IMR-90 (cell line): ENCODE measurements at regions not wholly inside any gene's neighbourhood (a gene's known extent, or its start where the extent isn't known, plus 50 kb on each side); places are given as distances from the start of the nearest gene placed in this dataset.

Experiments used
- ATAC-seq: fragments of 200-7000 bp; cut with Tn5 transposase; 2 replicates; pipeline ENCODE4 v1.9.1; 2020; ENCODE audit warnings: low read depth, mild to moderate bottlenecking, moderate library complexity
- BruUV-seq: library from RNA; stranded (reverse); fragments of 400-500 nt; replicated peaks from 2 replicates; lab custom pipeline; 2021; lab: Mats Ljungman, UMichigan
- CTCF ChIA-PET: fragments of 300-600 bp; formaldehyde crosslinking; extraction: SDS; loops from one replicate; lab custom pipeline; 2021; ENCODE audit warnings: antibody characterized with exemption; lab: Yijun Ruan, JAX
- POLR2A ChIA-PET: fragments of 300-600 bp; sonication (Branson Sonifier 250); formaldehyde crosslinking; loops from one replicate; lab custom pipeline; 2022; ENCODE audit warnings: antibody characterized with exemption; ENCODE audit not compliant: unreplicated experiment; lab: Charles Lee
- DNase-seq: peaks from one replicate; pipeline ENCODE4 v3.0.0; 2013
- H2AFZ ChIP-seq: replicated peaks from 2 replicates; pipeline ENCODE3; 2013; ENCODE audit warnings: low read length, mild to moderate bottlenecking; ENCODE audit not compliant: poor library complexity
- H2AK5ac ChIP-seq: 2 replicates; pipeline ENCODE4 v1.6.1; 2013; ENCODE audit warnings: low read depth, low read length, inconsistent platforms
- H2AK9ac ChIP-seq: replicated peaks from 2 replicates; pipeline ENCODE3; 2013; ENCODE audit warnings: mild to moderate bottlenecking, low read depth, low read length, moderate library complexity; ENCODE audit not compliant: poor library complexity
- H2BK120ac ChIP-seq: 2 replicates; pipeline ENCODE4 v1.6.1; 2013; ENCODE audit warnings: low read depth, low read length, inconsistent platforms
- H2BK15ac ChIP-seq: 3 replicates; pipeline ENCODE4 v1.6.1; 2013; ENCODE audit warnings: low read depth, low read length, inconsistent platforms
- H2BK20ac ChIP-seq: 2 replicates; pipeline ENCODE4 v1.6.1; 2013; ENCODE audit warnings: low read depth, mild to moderate bottlenecking, inconsistent platforms, low read length, moderate library complexity
- H2BK5ac ChIP-seq: 2 replicates; pipeline ENCODE4 v1.6.1; 2013; ENCODE audit warnings: mild to moderate bottlenecking, low read depth, low read length, inconsistent platforms; ENCODE audit not compliant: poor library complexity, severe bottlenecking
- H3K14ac ChIP-seq: replicated peaks from 2 replicates; pipeline ENCODE4 v1.6.1; 2013; ENCODE audit warnings: low read depth, low read length, inconsistent platforms
- H3K18ac ChIP-seq: 2 replicates; pipeline ENCODE4 v1.6.1; 2013; ENCODE audit warnings: low read depth, low read length, control low read depth
- H3K23ac ChIP-seq: 2 replicates; pipeline ENCODE4 v1.6.1; 2013; ENCODE audit warnings: low read depth, low read length, inconsistent platforms
- H3K27ac ChIP-seq: 2 replicates; pipeline ENCODE4 v1.5.1; 2013; ENCODE audit warnings: mild to moderate bottlenecking, control low read depth, low read length; ENCODE audit not compliant: insufficient read depth
- H3K27me3 ChIP-seq: 2 replicates; pipeline ENCODE4 v1.6.1; 2013; ENCODE audit warnings: low read length; ENCODE audit not compliant: control insufficient read depth, insufficient read depth
- H3K36me3 ChIP-seq: 2 replicates; pipeline ENCODE4 v1.6.1; 2013; ENCODE audit warnings: low read length, mixed read lengths; ENCODE audit not compliant: control insufficient read depth, insufficient read depth
- H3K4ac ChIP-seq: 2 replicates; pipeline ENCODE4 v1.6.1; 2013; ENCODE audit warnings: low read depth, low read length, inconsistent platforms
- H3K4me1 ChIP-seq: 2 replicates; pipeline ENCODE4 v1.6.1; 2013; ENCODE audit warnings: low read length, mixed read lengths; ENCODE audit not compliant: control insufficient read depth, insufficient read depth
- H3K4me2 ChIP-seq: 2 replicates; pipeline ENCODE4 v1.6.1; 2013; ENCODE audit warnings: low read depth, mild to moderate bottlenecking, control low read depth, low read length, moderate library complexity
- H3K4me3 ChIP-seq: 2 replicates; pipeline ENCODE4 v1.5.1; 2013; ENCODE audit warnings: low read depth, mild to moderate bottlenecking, control low read depth, low read length, moderate library complexity; ENCODE audit not compliant: insufficient read depth
- H3K56ac ChIP-seq: 2 replicates; pipeline ENCODE4 v1.6.1; 2013; ENCODE audit warnings: low read length, inconsistent platforms; ENCODE audit not compliant: insufficient read depth; ENCODE audit errors: extremely low read depth
- H3K79me1 ChIP-seq, 2 experiments: 2 replicates each; pipeline ENCODE4 v1.6.1; 2013; ENCODE audit warnings: low read length in 2 of 2, inconsistent platforms in 1 of 2, low read depth in 1 of 2
- H3K9ac ChIP-seq: 2 replicates; pipeline ENCODE4 v1.6.1; 2013; ENCODE audit warnings: low read depth, low read length, control low read depth
- H3K9me1 ChIP-seq: 2 replicates; pipeline ENCODE4 v1.6.1; 2013; ENCODE audit warnings: low read length, inconsistent platforms; ENCODE audit not compliant: insufficient read depth
- H3K9me3 ChIP-seq: 2 replicates; pipeline ENCODE4 v1.6.1; 2013; ENCODE audit warnings: low read length; ENCODE audit not compliant: control insufficient read depth, insufficient read depth
- H4K20me1 ChIP-seq: 2 replicates; pipeline ENCODE4 v1.6.1; 2013; ENCODE audit warnings: low read length, inconsistent platforms; ENCODE audit not compliant: insufficient read depth
- H4K5ac ChIP-seq: 2 replicates; pipeline ENCODE4 v1.6.1; 2013; ENCODE audit warnings: mild to moderate bottlenecking, low read depth, low read length, control low read depth
- H4K8ac ChIP-seq, 2 experiments: 2 replicates each; pipeline ENCODE4 v1.6.1; 2013; ENCODE audit warnings: low read depth in 2 of 2, low read length in 2 of 2, control low read depth in 1 of 2, inconsistent platforms in 1 of 2
- H4K91ac ChIP-seq: 2 replicates; pipeline ENCODE4 v1.6.1; 2013; ENCODE audit warnings: low read depth, low read length, inconsistent platforms; ENCODE audit not compliant: insufficient read depth
- BHLHE40 ChIP-seq: fragments of 150-350 bp; IDR thresholded peaks from 2 replicates; pipeline ENCODE4 v1.6.1; 2016; ENCODE audit warnings: mild to moderate bottlenecking, low read depth, low read length
- CEBPB ChIP-seq: IDR thresholded peaks from 2 replicates; pipeline ENCODE4 v1.6.1; 2012; ENCODE audit warnings: low read depth, low read length, improper control_type of control experiment
- CHD1 ChIP-seq: IDR thresholded peaks from 2 replicates; pipeline ENCODE4 v1.6.1; 2012; ENCODE audit warnings: low read depth, low read length, improper control_type of control experiment
- ELK1 ChIP-seq: fragments of 150-350 bp; IDR thresholded peaks from 2 replicates; pipeline ENCODE4 v1.6.1; 2016; ENCODE audit warnings: low read depth, mild to moderate bottlenecking, low read length, moderate library complexity, borderline replicate concordance
- FOS ChIP-seq: fragments of 150-350 bp; IDR thresholded peaks from 2 replicates; pipeline ENCODE4 v1.6.1; 2016; ENCODE audit warnings: low read depth, low read length
- MAFK ChIP-seq: IDR thresholded peaks from 2 replicates; pipeline ENCODE4 v1.6.1; 2012; ENCODE audit warnings: low read depth, low read length, improper control_type of control experiment
- MAZ ChIP-seq: IDR thresholded peaks from 2 replicates; pipeline ENCODE4 v1.6.1; 2012; ENCODE audit warnings: low read depth, mild to moderate bottlenecking, low read length, improper control_type of control experiment, moderate library complexity, borderline replicate concordance
- MXI1 ChIP-seq: IDR thresholded peaks from 2 replicates; pipeline ENCODE4 v1.6.1; 2012; ENCODE audit warnings: low read depth, mild to moderate bottlenecking, low read length, moderate library complexity, borderline replicate concordance
- NFE2L2 ChIP-seq: fragments of 150-350 bp; IDR thresholded peaks from 2 replicates; pipeline ENCODE4 v1.6.1; 2016; ENCODE audit warnings: low read depth, mild to moderate bottlenecking, low read length
- POLR2A ChIP-seq: IDR thresholded peaks from 2 replicates; pipeline ENCODE4 v1.6.1; 2012; ENCODE audit warnings: mild to moderate bottlenecking, low read depth, low read length
- RAD21 ChIP-seq: IDR thresholded peaks from 2 replicates; pipeline ENCODE4 v1.6.1; 2012; ENCODE audit warnings: low read length, improper control_type of control experiment
- RCOR1 ChIP-seq: IDR thresholded peaks from 2 replicates; pipeline ENCODE4 v1.6.1; 2012; ENCODE audit warnings: mild to moderate bottlenecking, low read length, improper control_type of control experiment; ENCODE audit not compliant: insufficient replicate concordance
- RFX5 ChIP-seq: IDR thresholded peaks from 2 replicates; pipeline ENCODE4 v1.8.0; 2012; ENCODE audit warnings: low read depth, mild to moderate bottlenecking, low read length, moderate library complexity
- SMC3 ChIP-seq: fragments of 150-350 bp; IDR thresholded peaks from 2 replicates; pipeline ENCODE4 v1.6.1; 2016; ENCODE audit warnings: low read depth, mild to moderate bottlenecking, antibody characterized with exemption, low read length, moderate library complexity
- USF2 ChIP-seq: fragments of 150-350 bp; IDR thresholded peaks from 2 replicates; pipeline ENCODE4 v1.6.1; 2017; ENCODE audit warnings: mild to moderate bottlenecking, antibody characterized with exemption, low read length, low read depth
- WGBS, 2 experiments: methylation state at CpG; one replicate each; pipeline versions ENCODE4 v1.1.5 to v1.1.7; 2013; ENCODE audit warnings: missing lambda C conversion rate in 2 of 2; ENCODE audit not compliant: insufficient read length in 1 of 2; ENCODE audit errors: extremely low coverage in 2 of 2; 5-methylcytosine and 5-hydroxymethylcytosine counted together
- dilution Hi-C: fragments of 300-500 bp; cut with HindIII; formaldehyde crosslinking; loops from one replicate; pipeline ENCODE4 v1.14.3; 2018; ENCODE audit warnings: low sequenced_read_pairs; ENCODE audit not compliant: unreplicated experiment
- in situ Hi-C: fragments of 300-500 bp; cut with MboI; formaldehyde crosslinking; loops from 3 replicates; pipeline ENCODE4 v1.14.3; 2019; ENCODE audit warnings: low sequenced_read_pairs, inconsistent platforms, mixed read lengths
- intact Hi-C: fragments of 100-400 bp; cut with micrococcal nuclease; formaldehyde crosslinking; loops from 2 replicates; pipeline ENCODE4 v1.10.0; 2022
- TF ChIP-seq, protein P1 (sequence below): conservative IDR thresholded peaks from 2 replicates; pipeline ENCODE4 v1.5.1; 2012; ENCODE audit warnings: mild to moderate bottlenecking, low read depth, low read length, improper control_type of control experiment

DNA sequence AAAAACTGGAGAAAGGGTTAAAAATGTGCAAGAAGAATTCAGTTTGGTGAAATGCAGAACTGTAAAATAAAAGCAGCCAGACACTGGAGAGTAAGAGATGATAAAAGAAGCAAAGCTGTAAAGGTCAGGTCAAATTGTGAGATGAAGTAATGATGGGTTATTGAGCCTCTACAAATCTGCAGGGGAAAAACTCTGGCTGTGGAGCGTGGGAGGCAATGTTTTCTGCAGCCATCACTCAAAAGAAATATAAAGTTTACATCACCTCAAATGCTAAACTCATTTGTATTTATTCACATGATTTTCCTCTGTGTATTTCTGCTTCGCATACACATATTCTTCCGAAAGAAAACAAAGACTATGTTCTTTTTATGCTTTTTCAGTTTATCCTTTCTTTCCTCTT, 158.8 kb upstream of the GPR149 start:
- Histone ChIP-seq H3K9ac (no peak overlapping the region), H3K27me3 (no peaks in the 10 kb centered on the region), H2BK20ac (no peak overlapping the region), H3K14ac (no peak overlapping the region), H4K91ac (no peak overlapping the region), H3K36me3 (no peaks in the 10 kb centered on the region), H4K5ac (no peak overlapping the region), H4K20me1 (no peaks in the 10 kb centered on the region), H2AK5ac (no peak overlapping the region), H3K4me3 (no peak overlapping the region), H3K27ac (no peak overlapping the region), H3K9me1 (no peaks in the 10 kb centered on the region), H3K4ac (no peak overlapping the region), H3K4me2 (no peak overlapping the region), H3K4me1 (no peaks in the 10 kb centered on the region), H2BK5ac (no peak overlapping the region), H3K56ac (no peak overlapping the region), H3K18ac (no peak overlapping the region), H2BK120ac (no peak overlapping the region), H4K8ac (no peak overlapping the region), H2AFZ (no peak overlapping the region), H3K23ac (no peak overlapping the region), H3K9me3 (no peaks in the 10 kb centered on the region), H2AK9ac (no peak overlapping the region), H2BK15ac (no peak overlapping the region), H3K79me1 (no peaks in the 10 kb centered on the region)
- TF ChIP-seq POLR2A (no peak), MAZ (no peak), SMC3 (no peak), RAD21 (no peak), FOS (no peak), MXI1 (no peak), NFE2L2 (no peak), RCOR1 (no peak), BHLHE40 (no peak), USF2 (no peak), CEBPB (no peak), ELK1 (no peak), MAFK (no peak), CHD1 (no peak), RFX5 (no peak)
- TF ChIP-seq, protein P1, sequence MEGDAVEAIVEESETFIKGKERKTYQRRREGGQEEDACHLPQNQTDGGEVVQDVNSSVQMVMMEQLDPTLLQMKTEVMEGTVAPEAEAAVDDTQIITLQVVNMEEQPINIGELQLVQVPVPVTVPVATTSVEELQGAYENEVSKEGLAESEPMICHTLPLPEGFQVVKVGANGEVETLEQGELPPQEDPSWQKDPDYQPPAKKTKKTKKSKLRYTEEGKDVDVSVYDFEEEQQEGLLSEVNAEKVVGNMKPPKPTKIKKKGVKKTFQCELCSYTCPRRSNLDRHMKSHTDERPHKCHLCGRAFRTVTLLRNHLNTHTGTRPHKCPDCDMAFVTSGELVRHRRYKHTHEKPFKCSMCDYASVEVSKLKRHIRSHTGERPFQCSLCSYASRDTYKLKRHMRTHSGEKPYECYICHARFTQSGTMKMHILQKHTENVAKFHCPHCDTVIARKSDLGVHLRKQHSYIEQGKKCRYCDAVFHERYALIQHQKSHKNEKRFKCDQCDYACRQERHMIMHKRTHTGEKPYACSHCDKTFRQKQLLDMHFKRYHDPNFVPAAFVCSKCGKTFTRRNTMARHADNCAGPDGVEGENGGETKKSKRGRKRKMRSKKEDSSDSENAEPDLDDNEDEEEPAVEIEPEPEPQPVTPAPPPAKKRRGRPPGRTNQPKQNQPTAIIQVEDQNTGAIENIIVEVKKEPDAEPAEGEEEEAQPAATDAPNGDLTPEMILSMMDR, result no peak
- ChIA-PET POLR2A (no interaction called here), CTCF (no interaction called here)
- WGBS, 2 experiments, result 60% methylated on average over 1 of the region's 3 CpGs; no CpG with 5 or more reads in 1 of the 2 experiments
- no peak for DNase-seq
- intact Hi-C loops, result no loop called here
- no TSS peak for BruUV-seq
- dilution Hi-C loops, result no loop called here
- ATAC-seq, result no peak
- in situ Hi-C loops, result loop anchor here (25.0 kb wide), 1 partner anchor 98 kb away; no protein-coding TSS in a partner anchor
